ENCODE measurements at regions not wholly inside any gene's neighbourhood (a gene's known extent, or its start where the extent isn't known, plus 50 kb on each side); places are given as distances from the start of the nearest gene placed in this dataset.

- intact Hi-C loops (cut with DNase I; ENCODE audit: low total_unique reads) = no loop called here
- TF ChIP-seq CTCF (IDR thresholded peaks at IDR 0.05 in 8 of 11, conservative IDR thresholded peaks at IDR 0.05 in 3 of 11) (no peak), POLR2A (IDR thresholded peaks at IDR 0.05) (no peak), POLR2AphosphoS5 (IDR thresholded peaks at IDR 0.05) (no peak)
- 80 to 88% (median 83%) methylated on average over 3 of the region's 3 CpGs for WGBS, 5 donors
- no peak overlapping the region for H3K27ac ChIP-seq
- H3K4me3 ChIP-seq = no peak overlapping the region
- no peak for DNase-seq
- no peaks in the 10 kb centered on the region for H3K36me3 ChIP-seq
- H3K4me1 ChIP-seq = no peaks in the 10 kb centered on the region
- H3K27me3 ChIP-seq (replicated peaks in 1 of 7) = no peaks in the 10 kb centered on the region
- H3K9me3 ChIP-seq = no peaks in the 10 kb centered on the region
Observed at GRCh38 chr9:38295764-38296163, 96.7 kb upstream of the ALDH1B1 start.

GRCh38 chr9:38294220-38294960, 98.1 kb upstream of the ALDH1B1 start:
- no peak for DNase-seq
- WGBS, 5 donors = 65 to 86% (median 78%) methylated on average over 8 of the region's 8 CpGs
- intact Hi-C loops (cut with DNase I; ENCODE audit: low total_unique reads) = no loop called here
- no peak overlapping the region for H3K27ac ChIP-seq
- H3K9me3 ChIP-seq = no peaks in the 10 kb centered on the region
- H3K36me3 ChIP-seq = no peaks in the 10 kb centered on the region
- no peaks in the 10 kb centered on the region for H3K4me1 ChIP-seq
- no peaks in the 10 kb centered on the region for H3K27me3 ChIP-seq (replicated peaks in 1 of 7)
- no peak for TF ChIP-seq POLR2A (IDR thresholded peaks at IDR 0.05)
- no peak for TF ChIP-seq POLR2AphosphoS5 (IDR thresholded peaks at IDR 0.05)
- no peak for TF ChIP-seq CTCF (IDR thresholded peaks at IDR 0.05 in 8 of 11, conservative IDR thresholded peaks at IDR 0.05 in 3 of 11)
- no peak overlapping the region for H3K4me3 ChIP-seq

GRCh38 chr9:38293022-38293421, 99.5 kb upstream of the ALDH1B1 start:
- Histone ChIP-seq H3K36me3 (no peaks in the 10 kb centered on the region), H3K27ac (no peak overlapping the region), H3K9me3 (no peaks in the 10 kb centered on the region), H3K4me3 (no peak overlapping the region), H3K27me3 (replicated peaks in 1 of 7) (no peaks in the 10 kb centered on the region), H3K4me1 (no peaks in the 10 kb centered on the region)
- no peak for TF ChIP-seq CTCF (IDR thresholded peaks at IDR 0.05 in 8 of 11, conservative IDR thresholded peaks at IDR 0.05 in 3 of 11)
- TF ChIP-seq POLR2AphosphoS5 (IDR thresholded peaks at IDR 0.05) = no peak
- TF ChIP-seq POLR2A (IDR thresholded peaks at IDR 0.05) = no peak
- intact Hi-C loops (cut with DNase I; ENCODE audit: low total_unique reads) = no loop called here
- WGBS, 5 donors = 77 to 95% (median 82%) methylated on average over 4 of the region's 4 CpGs
- no peak for DNase-seq

GRCh38 chr9:38292480-38292879, 100.0 kb upstream of the ALDH1B1 start:
- Histone ChIP-seq H3K36me3 (no peaks in the 10 kb centered on the region), H3K27me3 (replicated peaks in 1 of 7) (no peaks in the 10 kb centered on the region), H3K4me3 (no peak overlapping the region), H3K27ac (no peak overlapping the region), H3K4me1 (no peaks in the 10 kb centered on the region), H3K9me3 (no peaks in the 10 kb centered on the region)
- 79 to 95% (median 82%) methylated on average over 5 of the region's 5 CpGs for WGBS, 5 donors
- intact Hi-C loops (cut with DNase I; ENCODE audit: low total_unique reads) = no loop called here
- DNase-seq = no peak
- TF ChIP-seq CTCF (IDR thresholded peaks at IDR 0.05 in 8 of 11, conservative IDR thresholded peaks at IDR 0.05 in 3 of 11) (no peak), POLR2A (IDR thresholded peaks at IDR 0.05) (no peak), POLR2AphosphoS5 (IDR thresholded peaks at IDR 0.05) (no peak)

Data from spleen (tissue), 11 donors.